Inflammatory macrophage treated with lipopolysaccharide for 1 hour (primary cell): ENCODE measurements at regions not wholly inside any gene's neighbourhood (a gene's known extent, or its start where the extent isn't known, plus 50 kb on each side); places are given as distances from the start of the nearest gene placed in this dataset.
"Not testable (repeated sequence)": the region's sequence is repeated elsewhere in the genome, so short reads cannot be mapped to it uniquely, and the experiment has no call there.

ENCODE experiments used
- DNase-seq, 2 donors: peaks; one replicate each; pipeline ENCODE4 v3.0.0-alpha.2; 2020 to 2022

DNA sequence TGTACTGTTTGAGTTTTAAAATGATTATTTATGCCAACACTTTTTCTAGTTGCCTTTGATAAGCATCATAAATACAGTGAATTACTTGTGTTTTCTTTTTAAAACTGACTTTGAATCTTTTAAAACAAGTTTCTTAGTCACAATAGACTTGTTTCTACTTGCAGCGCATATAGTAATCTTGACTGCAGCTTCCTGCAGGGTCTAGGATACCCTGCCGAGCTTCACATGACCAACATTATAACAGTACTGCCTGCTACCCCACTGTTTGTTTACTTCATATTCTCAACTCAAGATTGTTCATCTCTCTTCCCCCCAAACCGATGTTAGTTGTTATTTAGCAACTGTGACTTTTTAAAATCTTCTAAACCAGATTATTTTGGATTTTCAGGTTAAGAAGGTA is 751.3 kb upstream of the NEGR1 start:
- no peak for DNase-seq

DNA sequence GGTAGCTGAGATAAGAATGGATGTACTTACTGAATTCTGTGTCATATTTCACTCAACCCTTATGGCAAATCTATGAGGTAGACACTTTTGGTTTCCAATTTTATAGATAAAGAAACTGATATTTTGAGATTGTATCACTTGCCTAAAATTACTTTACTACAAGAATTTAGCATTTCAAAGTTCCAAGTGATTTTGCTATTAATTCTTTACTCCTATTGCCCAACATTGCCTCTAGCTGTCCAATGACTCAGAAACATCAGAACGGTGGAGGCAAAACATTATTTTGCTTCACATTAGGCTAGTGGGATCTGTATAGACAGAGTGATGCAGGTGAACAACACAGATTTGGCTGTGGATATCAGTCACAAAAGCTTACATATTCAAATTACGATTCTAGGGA is 747.2 kb upstream of the NEGR1 start:
- DNase-seq, result no peak

DNA sequence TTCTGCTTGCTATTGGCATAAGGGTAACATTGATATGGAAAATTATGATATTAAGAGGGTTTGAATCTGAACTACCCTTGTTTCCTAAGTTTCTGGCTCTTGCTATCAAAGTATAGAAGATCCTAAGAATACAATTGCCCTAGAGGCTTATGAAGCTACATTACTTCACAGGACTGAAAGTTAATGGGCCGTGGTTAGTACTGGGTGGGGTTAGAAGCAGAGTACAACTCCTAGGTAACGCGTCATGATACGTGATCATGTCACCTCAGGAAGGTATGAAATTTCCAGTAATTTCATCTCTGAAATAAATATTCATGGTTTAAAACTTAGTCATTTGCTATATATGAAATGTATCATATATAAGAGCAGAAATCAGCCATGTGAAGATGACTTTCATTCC is 743.8 kb upstream of the NEGR1 start:
- DNase-seq, result no peak

DNA sequence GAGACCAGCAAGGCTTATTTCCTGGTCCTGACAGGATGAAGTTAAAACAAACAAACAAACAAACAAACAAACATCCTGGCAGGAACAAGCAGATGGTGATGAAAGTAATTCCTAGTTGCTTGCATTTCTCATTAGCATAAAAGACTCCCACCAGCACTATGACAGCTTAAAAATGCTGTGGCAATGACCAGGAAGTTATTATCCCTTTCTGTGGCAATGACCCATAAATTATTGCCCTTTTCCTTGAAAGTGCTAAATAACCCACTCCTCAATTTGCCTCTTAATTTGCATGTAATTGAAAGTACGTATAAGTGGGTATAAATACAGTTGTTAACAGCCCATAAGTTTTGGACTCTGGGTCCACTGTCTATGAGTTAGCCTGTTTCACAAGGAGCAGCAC is 727.6 kb upstream of the NEGR1 start:
- DNase-seq, result no peak

DNA sequence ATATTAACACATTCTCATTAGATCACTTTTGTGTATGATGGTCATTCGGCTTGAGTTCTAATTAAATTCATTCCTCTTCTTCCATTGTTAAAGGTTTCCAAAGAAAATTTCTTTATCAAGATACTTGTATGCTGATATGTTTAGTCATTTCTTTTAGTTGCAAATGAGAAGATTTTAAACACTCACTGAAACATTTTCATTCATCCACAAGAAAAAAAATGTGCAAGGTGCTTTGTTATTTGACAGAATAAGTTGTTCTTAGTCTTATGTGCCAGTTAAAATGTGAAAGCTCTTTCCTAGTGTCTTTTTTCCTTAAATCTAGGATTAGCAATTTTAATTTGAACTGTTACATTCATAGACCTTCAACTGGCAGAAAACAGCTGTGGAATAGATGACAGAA is 727.0 kb upstream of the NEGR1 start:
- DNase-seq, result no peak

DNA sequence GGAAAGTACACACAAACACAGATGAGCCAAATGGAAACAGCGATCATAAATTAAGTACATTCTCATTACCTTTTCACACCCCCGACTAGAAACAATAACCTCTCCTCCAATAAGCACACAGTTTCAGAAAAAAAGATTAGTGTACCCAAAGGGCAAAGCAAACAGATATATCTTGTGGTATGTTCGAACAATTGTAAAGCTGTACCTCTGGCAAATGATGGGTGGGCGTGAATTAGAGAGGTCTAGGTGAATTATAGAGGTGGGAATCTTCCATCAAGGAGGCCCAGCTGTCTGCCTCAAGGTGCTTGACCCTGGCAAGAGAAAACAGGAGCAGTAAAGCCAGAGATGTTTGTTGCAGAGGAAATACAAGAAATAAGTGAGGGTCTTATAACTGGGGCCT is 715.3 kb upstream of the NEGR1 start:
- DNase-seq, result no peak

DNA sequence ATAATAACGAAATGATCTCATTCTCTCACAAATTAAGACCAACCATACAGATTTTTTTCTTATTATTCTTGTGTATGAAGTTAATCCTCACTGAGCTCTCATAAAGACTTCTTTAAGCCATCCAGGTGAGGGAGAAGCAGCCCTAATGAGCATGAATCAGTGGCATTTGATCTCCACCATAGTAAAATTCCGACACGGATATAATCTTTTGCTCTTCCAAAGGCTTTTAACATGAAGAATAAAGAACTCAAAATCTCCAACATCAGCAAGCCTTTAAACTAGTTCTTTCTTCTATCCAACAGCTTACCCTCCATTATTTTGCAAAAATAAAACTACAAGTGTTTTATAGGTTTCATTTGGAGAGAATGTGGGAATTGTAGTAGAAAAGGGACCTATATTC is 714.7 kb upstream of the NEGR1 start:
- no peak for DNase-seq

DNA sequence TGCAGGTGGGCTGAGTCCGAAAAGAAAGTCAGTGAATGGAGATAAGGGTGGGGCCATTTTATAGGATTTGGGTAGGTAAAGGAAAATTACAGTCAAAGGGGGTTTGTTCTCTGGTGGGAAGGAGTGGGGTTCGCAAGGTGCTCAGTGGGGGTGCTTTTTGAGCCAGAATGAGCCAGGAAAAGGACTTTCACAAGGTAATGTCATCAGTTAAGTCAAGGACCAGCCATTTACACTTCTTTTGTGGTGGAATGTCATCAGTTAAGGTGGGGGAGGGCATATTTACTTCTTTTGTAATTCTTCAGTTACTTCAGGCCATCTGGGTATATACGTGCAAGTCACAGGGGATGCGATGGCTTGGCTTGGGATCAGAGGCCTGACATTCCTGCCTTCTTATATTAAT is 705.5 kb upstream of the NEGR1 start:
- not testable (repeated sequence) for DNase-seq

DNA sequence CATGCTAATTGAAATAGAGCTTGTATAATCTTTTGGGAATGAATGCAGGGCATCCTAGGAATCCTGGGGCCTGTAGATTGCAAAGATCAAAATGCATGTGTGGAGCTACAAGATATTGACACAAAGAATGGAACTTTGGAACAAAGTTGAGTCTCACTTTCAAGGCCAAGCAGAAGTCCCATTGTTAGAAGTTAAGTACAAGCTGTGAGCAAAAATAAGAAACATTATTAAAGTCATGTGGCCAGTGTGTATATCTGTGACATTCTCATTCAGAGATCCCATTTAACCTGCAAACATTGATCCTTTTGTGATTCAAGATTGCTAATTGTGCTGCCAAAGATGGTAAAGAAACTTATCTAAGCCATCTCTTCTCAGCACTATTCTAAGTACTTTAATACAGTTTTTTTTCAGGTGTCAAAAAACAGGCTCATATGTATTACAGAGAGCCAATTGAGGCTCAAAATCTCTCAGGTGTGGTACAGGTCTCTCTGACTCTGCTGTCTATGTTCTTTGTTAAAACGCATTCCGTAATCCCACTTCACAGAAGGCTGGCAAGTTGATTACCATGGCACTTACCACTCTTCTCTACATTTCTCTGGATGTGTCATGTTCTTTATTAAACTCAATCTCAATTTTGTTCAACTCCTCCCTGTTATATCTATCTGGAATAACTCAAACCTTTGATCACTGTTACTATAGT is 704.4 kb upstream of the NEGR1 start:
- DNase-seq, result no peak

DNA sequence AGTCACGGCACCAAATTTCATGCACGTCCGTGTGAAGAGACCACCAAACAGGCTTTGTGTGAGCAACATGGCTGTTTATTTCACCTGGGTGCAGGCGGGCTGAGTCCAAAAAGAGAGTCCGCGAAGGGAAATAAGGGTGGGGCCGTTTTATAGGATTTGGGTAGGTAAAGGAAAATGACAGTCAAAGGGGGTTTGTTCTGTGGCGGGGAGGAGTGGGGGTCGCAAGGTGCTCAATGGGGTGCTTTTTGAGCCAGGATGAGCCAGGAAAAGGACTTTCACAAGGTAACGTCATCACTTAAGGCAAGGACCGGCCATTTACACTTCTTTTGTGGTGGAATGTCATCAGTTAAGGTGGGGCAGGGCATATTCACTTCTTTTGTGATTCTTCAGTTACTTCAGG is 702.7 kb upstream of the NEGR1 start:
- DNase-seq, result not testable (repeated sequence)

DNA sequence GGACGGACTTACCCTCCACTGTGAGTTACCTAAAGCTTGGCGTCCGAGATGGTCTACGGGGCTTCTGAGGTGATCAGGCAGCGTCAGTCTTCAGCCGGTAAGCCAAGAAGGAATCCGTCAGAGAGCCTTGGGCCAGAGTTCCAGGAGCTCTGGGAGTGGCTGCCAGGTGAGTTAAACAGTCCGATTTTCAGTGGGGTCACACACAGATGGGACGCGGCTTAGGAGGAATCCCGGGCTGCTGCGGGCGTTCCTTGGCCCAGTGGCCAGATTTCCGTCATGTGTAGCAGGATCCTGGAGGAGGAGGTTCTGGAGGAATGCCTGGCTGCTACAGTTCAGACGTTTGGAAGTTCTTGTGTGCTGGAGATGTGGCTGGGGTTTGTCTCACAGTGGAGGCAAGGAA is 700.7 kb upstream of the NEGR1 start:
- not testable (repeated sequence) for DNase-seq

DNA sequence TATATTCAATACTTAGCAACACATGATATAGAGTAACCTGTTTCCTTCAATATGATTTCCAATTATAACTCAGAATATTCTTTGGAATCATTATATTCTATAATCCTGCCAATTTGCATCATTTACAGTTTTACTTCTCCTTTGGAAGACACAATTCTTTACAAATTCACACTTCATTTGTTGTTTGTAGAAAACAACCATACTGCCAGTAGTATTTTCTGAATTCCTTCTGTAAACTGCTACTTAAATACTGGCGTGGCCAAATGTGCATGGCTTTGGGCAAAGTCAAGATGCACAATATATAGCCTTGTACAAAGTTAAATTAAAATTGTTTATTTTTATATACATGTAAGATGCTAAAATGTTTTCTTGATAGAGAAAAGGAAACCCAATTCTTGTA is 687.1 kb upstream of the NEGR1 start:
- no peak for DNase-seq

DNA sequence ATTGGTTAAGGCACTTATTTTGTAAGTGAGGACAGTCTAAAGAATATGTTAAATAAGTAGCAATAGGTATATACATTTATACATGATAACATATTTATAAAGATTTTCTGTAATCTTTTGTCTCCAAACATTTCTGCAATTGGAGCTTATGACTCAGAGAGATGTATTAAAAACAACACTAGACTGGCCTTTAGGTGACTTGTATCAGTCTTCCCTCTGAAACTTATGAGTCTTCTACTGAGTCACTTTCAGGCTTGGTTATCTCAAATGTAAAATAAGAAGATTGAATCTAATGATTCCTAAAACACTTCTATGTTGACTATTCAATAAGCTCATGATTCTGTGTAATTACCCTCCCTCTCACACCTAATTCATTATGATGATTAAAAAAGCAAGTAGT is 672.6 kb upstream of the NEGR1 start:
- no peak for DNase-seq

DNA sequence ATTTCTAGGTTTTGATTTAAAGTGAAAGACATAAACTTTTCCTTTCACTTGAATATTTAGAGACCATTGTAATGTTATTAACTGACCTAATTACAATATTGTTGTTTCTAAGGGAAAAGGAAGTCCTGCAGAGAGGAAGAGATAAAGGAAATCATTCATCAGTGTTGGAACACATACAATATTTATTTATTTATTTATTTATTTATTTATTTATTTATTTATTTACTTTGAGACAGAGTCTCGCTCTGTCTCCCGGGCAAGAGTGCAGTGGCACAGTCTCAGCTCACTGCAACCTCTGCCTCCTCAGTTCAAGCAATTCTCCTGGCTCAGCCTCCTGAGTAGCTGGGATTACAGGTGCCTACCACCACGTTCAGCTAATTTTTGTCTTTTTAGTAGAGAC is 668.6 kb upstream of the NEGR1 start:
- DNase-seq, result not testable (repeated sequence)

DNA sequence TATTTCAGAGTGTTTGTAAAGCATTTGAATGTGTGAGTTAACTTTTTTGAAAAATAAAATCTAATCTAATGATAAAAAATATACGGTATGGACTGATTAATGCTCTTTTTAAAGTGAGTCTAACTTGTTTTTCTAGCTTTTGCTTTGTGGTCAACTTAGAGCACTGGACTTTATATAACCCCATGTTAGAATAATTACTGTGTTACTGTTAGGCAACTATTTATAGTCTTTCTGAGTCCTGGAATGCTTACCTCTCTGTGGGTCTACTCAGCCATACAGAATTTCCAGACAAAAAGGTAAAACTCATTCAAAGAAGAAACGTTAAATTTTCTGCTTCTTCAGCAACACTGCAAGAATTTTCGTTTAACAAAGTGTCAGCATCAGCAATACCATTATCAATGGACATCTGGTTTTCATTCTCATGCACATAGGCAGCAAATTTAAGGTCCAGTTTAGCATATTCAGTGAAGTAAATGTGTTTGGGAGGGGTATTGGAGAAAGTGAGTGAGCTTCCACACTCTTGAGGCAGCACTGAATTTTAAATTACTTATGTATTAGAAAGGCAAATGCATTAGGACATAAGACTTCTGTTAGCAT is 664.7 kb upstream of the NEGR1 start:
- DNase-seq, result no peak

DNA sequence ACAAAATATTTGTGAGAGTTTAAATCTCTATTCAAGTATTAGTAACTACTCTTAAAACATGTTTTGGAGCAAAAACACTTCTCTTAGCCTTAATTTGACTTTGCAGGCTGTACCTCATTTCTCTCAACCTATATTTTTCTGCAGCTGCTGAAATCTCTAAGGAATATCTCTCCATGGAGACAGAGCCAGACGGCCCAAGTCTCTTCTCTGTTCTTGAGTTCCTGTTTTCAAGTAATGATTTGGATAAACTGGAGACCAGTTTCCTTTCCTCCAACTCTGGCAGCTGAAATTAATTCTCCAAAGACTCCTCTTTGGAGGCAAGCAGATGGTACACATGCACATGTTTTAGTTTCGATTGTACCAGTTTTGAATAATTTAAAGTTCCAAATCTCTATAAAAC is 659.7 kb upstream of the NEGR1 start:
- no peak for DNase-seq

DNA sequence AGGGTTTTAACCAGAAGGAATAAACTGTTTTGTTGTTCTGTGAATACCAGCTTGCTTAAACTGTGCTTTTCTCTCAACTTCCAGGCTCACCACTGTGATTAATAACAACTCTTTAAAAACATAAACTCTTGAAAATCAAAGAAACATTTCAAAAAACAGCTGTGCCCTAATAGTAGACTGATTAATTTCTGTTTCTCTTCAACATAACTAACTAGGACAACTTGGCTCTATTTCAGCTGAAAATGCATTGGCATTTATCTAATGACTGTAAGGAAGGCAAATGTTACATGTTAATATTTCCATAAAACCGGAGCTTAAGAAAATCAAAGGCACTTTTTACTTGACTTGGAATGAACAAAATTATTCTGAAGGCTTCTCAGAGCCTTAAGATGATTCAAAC is 656.1 kb upstream of the NEGR1 start:
- no peak for DNase-seq

DNA sequence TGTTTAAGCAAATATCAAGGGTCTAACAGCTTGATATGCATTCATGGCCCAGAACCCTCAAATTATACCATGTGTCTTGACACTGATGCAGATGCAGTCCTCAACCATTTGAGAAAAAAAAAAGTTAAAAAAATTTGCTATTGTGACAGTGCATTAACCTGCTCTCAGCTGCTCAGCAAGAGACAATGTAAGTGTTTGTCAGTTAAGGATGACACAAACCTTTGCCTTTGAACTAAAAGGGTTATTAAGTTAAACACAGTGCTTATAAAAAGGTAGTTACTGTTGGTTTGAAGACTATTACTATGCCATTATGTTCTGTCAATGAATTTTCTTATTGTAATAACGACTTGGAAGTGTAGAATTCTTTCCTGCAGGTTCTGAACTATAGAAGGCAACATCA is 655.6 kb upstream of the NEGR1 start:
- DNase-seq, result no peak

DNA sequence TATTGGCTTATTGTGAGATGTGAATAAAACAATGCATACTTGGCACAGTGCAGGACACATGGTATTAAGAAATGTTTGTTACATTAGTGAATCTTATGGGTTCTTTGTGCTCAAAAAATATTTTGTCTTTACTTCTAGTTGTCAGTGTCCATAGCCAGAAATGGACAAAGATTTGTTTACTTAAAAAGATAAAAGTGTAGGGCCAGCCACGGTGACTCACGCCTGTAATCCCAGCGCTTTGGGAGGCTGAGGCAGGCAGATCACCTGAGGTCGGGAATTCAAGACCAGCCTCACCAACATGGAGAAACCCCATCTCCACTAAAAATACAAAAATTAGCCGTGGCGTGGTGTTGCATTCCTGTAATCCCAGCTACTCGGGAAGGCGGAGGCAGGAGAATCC is 654.6 kb upstream of the NEGR1 start:
- DNase-seq, result no peak

DNA sequence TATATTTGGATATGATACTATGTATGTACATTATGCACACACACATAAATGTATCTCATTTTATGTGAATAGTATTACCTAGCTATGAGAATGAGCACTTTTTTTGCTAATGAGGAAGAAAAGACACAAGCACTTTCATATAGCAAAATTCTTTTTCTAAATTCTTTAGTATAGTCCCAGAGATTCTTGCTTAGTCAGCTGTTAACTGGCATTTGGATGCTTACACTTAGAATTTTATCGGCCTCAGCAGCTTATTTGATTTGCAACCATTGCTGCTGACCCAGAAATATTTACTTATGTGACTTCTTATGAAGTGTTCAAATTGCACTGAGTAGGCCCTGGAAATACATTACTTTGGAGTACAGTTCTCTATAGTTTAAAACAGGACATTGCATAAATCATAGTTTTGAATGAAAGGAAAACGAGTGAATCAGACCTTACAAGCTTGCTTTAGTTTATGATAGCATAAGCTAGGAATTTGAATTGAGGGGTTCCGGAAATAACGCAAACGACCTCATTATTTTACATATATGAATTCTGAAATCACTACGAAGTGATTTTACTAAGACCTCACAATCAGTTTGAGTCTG is 653.9 kb upstream of the NEGR1 start:
- no peak for DNase-seq

DNA sequence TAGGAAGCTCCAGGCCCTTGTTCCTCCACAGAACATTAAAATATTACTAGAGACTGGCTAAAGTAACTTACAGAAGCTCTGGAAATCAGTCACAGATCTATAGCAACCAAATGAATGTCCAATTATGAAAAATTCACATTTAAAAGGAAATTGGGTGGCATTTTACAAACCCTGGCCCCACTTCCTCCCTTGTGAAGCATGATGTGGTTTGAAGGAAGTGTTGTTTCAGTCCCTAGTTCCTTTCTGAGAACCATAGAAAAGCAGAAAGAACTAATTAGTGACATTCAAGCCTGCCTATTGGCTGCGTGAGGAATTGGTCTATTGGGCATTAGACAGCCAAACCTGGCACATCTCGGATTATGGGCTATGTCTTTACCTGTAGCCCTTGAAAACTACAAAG is 649.7 kb upstream of the NEGR1 start:
- no peak for DNase-seq

DNA sequence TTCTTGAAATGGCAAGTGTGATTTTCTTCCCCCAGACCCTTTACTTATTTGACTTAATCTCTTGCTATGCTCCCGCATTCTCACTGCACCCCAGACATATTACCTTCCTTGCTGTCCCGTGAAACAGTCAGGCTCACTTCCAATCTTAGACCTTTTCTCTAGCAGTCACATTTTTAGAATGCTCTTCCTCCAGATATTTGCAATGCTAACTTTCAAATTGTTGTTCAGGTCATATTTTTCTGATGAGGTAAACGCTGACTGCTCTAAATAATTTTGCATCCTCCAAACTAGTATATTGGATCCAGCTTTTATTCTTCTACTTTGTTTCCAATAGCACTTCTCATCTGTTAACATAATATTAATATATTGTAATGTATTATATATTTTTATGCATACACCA is 648.2 kb upstream of the NEGR1 start:
- no peak for DNase-seq

DNA sequence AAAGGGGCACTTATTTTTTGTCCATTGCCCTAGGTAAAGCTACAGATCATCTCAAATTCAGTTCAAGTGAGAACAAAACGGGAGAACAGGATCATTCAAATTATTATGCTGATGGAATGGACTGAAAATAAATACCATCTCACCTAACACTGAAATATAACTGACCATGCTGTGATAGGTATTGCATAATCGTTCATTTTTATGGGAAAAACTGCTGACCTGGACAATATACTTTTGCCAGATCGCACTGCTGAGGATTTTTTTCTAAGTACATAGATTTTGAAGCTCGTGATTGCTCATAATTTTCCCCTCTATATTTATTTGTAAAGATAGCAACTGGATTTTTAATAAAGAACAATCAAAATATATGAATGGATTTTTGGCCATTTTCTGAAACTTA is 636.6 kb upstream of the NEGR1 start:
- no peak for DNase-seq

DNA sequence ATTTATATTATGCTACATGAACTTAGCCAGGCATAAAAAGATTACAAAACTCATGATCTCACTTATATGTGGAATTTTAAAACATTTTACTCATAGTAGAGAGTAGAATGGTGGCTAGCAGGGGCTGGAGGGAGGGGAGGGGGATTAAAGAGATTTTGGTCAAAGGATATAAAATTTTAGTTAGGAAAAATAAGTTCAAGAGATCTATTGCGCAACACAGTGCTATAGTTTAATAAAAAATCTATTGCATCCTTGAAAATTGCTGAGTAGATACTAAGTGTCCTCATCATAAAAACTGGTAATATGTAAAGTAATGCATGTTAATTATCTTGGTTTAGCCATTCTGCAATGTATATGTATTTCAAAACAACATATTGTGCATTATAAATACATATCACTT is 635.6 kb upstream of the NEGR1 start:
- no peak for DNase-seq

DNA sequence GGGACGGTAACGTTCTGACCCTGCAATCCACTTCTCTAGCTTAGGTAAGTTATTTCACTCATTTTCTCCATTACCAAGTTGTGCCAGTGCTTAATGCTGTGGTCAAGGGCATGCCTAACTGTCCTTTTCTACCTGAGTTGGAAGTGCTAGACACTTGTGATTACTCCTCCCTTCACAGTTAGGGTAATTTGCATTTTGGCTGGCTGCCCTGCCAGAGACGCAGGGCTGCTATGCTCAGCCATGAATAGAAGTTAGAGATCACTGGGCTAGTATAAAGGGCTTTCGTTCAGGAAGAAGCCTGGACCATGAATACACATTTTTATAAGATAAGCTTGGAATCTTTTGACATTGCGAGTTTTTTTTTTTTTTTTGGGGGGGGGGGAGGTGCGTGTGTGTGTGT is 633.2 kb upstream of the NEGR1 start:
- DNase-seq, result no peak
